AG04450 (cell line): ENCODE measurements at regions not wholly inside any gene's neighbourhood (a gene's known extent, or its start where the extent isn't known, plus 50 kb on each side); places are given as distances from the start of the nearest gene placed in this dataset.

Experiments
- CTCF ChIA-PET: fragments of 300-600, 350-600 bp; formaldehyde crosslinking; extraction: SDS; loops from one replicate; lab custom pipeline; 2022; ENCODE audit warnings: antibody characterized with exemption, inconsistent platforms; lab: Charles Lee
- POLR2A ChIA-PET: fragments of 350-600 bp; formaldehyde crosslinking; extraction: SDS; loops from one replicate; lab custom pipeline; 2021; ENCODE audit warnings: antibody characterized with exemption, inconsistent platforms; lab: Yijun Ruan, JAX
- DNase-seq: peaks from one replicate; pipeline ENCODE4 v3.0.0-alpha.2; 2011; ENCODE audit warnings: low read depth, low spot score
- H3K27ac ChIP-seq: one replicate; pipeline ENCODE4 v1.5.1; 2012; ENCODE audit warnings: low read depth, low read length, control low read depth
- H3K27me3 ChIP-seq: one replicate; pipeline ENCODE4 v1.6.0; 2012; ENCODE audit warnings: low read length; ENCODE audit not compliant: control insufficient read depth, insufficient read depth
- H3K4me3 ChIP-seq: 2 replicates; pipeline ENCODE4 v1.5.1; 2011; ENCODE audit warnings: mild to moderate bottlenecking, low read depth, low read length, control low read depth
- H3K9me3 ChIP-seq: 2 replicates; pipeline ENCODE4 v1.5.1; 2012; ENCODE audit warnings: low read length; ENCODE audit not compliant: control insufficient read depth, insufficient read depth
- TF ChIP-seq, protein P1 (sequence below): IDR thresholded peaks from 2 replicates; pipeline ENCODE4 v1.5.1; 2011; ENCODE audit warnings: low read depth, low read length, control low read depth, inconsistent platforms

DNA sequence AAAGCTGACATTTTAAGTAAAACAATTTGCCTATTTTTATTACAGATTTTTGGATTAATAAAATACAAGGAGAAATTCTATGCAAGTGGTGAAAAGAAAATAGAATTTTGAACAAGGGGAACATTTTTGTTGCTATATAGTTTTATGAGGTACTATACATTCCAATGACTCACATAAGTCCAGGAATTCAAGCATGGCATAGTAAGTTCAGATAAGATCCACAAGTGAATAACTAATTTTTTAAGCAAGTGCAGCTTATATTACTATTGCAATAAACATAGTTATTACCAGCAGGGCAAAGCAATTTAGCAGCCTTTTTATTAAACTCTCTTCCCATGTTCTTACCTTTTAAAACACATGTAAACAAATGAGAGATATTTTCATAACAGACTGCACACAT, 1123.5 kb upstream of the LRRN3 start:
- ChIA-PET POLR2A (no interaction called here), CTCF (no interaction called here)
- TF ChIP-seq, protein P1, sequence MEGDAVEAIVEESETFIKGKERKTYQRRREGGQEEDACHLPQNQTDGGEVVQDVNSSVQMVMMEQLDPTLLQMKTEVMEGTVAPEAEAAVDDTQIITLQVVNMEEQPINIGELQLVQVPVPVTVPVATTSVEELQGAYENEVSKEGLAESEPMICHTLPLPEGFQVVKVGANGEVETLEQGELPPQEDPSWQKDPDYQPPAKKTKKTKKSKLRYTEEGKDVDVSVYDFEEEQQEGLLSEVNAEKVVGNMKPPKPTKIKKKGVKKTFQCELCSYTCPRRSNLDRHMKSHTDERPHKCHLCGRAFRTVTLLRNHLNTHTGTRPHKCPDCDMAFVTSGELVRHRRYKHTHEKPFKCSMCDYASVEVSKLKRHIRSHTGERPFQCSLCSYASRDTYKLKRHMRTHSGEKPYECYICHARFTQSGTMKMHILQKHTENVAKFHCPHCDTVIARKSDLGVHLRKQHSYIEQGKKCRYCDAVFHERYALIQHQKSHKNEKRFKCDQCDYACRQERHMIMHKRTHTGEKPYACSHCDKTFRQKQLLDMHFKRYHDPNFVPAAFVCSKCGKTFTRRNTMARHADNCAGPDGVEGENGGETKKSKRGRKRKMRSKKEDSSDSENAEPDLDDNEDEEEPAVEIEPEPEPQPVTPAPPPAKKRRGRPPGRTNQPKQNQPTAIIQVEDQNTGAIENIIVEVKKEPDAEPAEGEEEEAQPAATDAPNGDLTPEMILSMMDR: no peak
- Histone ChIP-seq H3K27me3 (no peaks in the 10 kb centered on the region), H3K4me3 (no peak overlapping the region), H3K9me3 (no peaks in the 10 kb centered on the region), H3K27ac (no peak overlapping the region)
- no peak for DNase-seq

DNA sequence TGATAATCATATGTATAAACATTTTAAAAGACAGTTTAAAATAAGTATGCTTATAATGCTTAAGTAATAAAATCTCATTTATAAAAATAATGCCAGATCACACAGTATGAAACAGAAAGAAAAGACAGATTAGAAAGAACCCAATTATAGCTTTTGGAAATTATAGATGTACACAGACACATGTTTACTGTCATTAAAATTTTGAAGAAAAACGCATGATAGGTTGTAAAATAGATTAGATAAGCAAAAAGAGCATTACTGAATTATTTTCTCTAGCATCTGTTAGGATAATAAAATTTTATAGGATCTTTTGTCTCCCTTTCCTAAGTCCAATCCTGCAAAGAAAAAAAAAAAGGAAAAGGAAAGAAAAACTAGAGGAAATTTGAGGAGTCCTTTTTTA, 1107.3 kb upstream of the LRRN3 start:
- ChIA-PET POLR2A (no interaction called here), CTCF (no interaction called here)
- H3K4me3 ChIP-seq: no peak overlapping the region
- no peaks in the 10 kb centered on the region for H3K9me3 ChIP-seq
- TF ChIP-seq, protein P1: no peak
- no peaks in the 10 kb centered on the region for H3K27me3 ChIP-seq
- H3K27ac ChIP-seq: no peak overlapping the region
- DNase-seq: no peak

DNA sequence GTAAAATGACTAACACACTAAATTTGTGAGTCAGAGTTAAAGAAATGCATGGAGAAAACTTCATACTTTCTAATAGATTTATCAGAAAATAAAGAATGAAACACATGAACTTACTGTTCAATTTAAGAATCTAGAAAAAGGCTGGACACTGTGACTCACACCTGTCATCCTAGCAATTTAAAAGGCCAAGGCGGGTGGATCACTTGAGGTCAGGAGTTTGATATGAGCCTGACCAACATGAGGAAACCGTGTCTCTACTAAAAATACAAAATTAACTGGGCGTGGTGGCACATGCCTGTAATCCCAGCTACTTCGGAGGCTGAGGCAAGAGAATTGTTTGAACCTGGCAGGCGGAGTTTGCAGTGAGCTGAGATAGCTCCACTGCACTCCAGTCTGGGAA, 1106.2 kb upstream of the LRRN3 start:
- no peak for DNase-seq
- Histone ChIP-seq H3K9me3 (no peaks in the 10 kb centered on the region), H3K27me3 (no peaks in the 10 kb centered on the region), H3K4me3 (no peak overlapping the region), H3K27ac (no peak overlapping the region)
- POLR2A ChIA-PET: no interaction called here
- TF ChIP-seq, protein P1: no peak
- CTCF ChIA-PET: no interaction called here

DNA sequence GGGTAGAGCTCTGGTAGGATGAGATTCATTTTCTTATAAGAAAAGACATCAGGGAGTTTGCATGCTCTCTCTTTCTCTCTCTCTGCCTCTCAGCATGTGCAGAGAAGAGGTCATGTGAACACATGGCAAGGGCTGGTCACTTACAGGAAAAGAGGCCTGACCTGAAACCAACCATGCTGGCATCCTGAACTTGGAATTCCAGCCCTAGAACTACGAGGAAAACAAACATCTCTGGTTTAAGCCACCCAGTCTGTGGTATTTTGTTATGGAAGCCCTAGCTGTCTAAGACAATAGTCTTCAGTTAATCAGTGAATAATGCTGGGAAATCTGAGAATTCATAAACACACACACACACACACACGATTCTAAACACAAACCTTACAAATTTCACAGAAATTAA, 1104.2 kb upstream of the LRRN3 start:
- Histone ChIP-seq H3K27ac (no peak overlapping the region), H3K9me3 (no peaks in the 10 kb centered on the region), H3K27me3 (no peaks in the 10 kb centered on the region), H3K4me3 (no peak overlapping the region)
- DNase-seq: no peak
- ChIA-PET POLR2A (no interaction called here), CTCF (no interaction called here)
- TF ChIP-seq, protein P1: no peak

DNA sequence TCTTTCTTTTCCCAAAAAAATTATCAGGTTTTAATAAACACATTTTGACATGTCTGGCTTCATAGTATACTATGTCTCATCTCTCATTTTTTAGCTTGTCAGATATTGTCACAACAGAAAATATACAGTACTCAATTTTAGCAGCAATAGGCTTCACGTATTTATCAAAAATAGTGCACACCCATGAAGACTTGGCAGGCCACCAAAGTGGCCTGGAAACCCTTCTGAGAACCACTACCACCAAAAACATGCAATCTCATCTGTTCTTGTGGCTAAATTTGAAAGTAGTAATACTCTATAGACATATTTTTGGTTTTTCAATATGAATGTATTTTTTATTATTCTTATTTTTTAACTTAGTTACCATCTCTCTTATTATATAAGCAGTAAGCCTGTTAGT, 1094.5 kb upstream of the LRRN3 start:
- TF ChIP-seq, protein P1: no peak
- no peak overlapping the region for H3K27ac ChIP-seq
- H3K9me3 ChIP-seq: no peaks in the 10 kb centered on the region
- no peak overlapping the region for H3K4me3 ChIP-seq
- no peaks in the 10 kb centered on the region for H3K27me3 ChIP-seq
- DNase-seq: no peak
- CTCF ChIA-PET: no interaction called here
- POLR2A ChIA-PET: no interaction called here
